ENCODE measurements at regions not wholly inside any gene's neighbourhood (a gene's known extent, or its start where the extent isn't known, plus 50 kb on each side); places are given as distances from the start of the nearest gene placed in this dataset.
"Not testable (repeated sequence)": the region's sequence is repeated elsewhere in the genome, so short reads cannot be mapped to it uniquely, and the experiment has no call there.

GRCh38 chr3:154850921-154851320 is 229.2 kb upstream of the MME start:
- peak; percentile 97 for DNase-seq (ENCODE audit: low read depth)
- no peak overlapping the region for H3K4me3 ChIP-seq (ENCODE audit: low read depth, low read length)
- TF ChIP-seq CTCF (IDR thresholded peaks at IDR 0.05; ENCODE audit: control insufficient read depth, extremely low read depth, insufficient read depth): no peak

GRCh38 chr3:154849408-154849807 is 230.7 kb upstream of the MME start:
- no peak for DNase-seq (ENCODE audit: low read depth)
- TF ChIP-seq CTCF (IDR thresholded peaks at IDR 0.05; ENCODE audit: control insufficient read depth, extremely low read depth, insufficient read depth): no peak
- H3K4me3 ChIP-seq (ENCODE audit: low read depth, low read length): no peak overlapping the region

GRCh38 chr3:154844863-154845262 is 235.3 kb upstream of the MME start:
- no peak for DNase-seq (ENCODE audit: low read depth)
- H3K4me3 ChIP-seq (ENCODE audit: low read depth, low read length): no peak overlapping the region
- TF ChIP-seq CTCF (IDR thresholded peaks at IDR 0.05; ENCODE audit: control insufficient read depth, extremely low read depth, insufficient read depth): no peak

GRCh38 chr3:154843647-154844046 is 236.5 kb upstream of the MME start:
- no peak for TF ChIP-seq CTCF (IDR thresholded peaks at IDR 0.05; ENCODE audit: control insufficient read depth, extremely low read depth, insufficient read depth)
- no peak for DNase-seq (ENCODE audit: low read depth)
- H3K4me3 ChIP-seq (ENCODE audit: low read depth, low read length): no peak overlapping the region

GRCh38 chr3:154842536-154842935 is 237.6 kb upstream of the MME start:
- DNase-seq (ENCODE audit: low read depth): no peak
- H3K4me3 ChIP-seq (ENCODE audit: low read depth, low read length): no peak overlapping the region
- no peak for TF ChIP-seq CTCF (IDR thresholded peaks at IDR 0.05; ENCODE audit: control insufficient read depth, extremely low read depth, insufficient read depth)

- DNase-seq (ENCODE audit: low read depth): no peak
- no peak for TF ChIP-seq CTCF (IDR thresholded peaks at IDR 0.05; ENCODE audit: control insufficient read depth, extremely low read depth, insufficient read depth)
- no peak overlapping the region for H3K4me3 ChIP-seq (ENCODE audit: low read depth, low read length)
Observed at GRCh38 chr3:154835639-154836038, 244.5 kb upstream of the MME start.

- H3K4me3 ChIP-seq (ENCODE audit: low read depth, low read length); DNase-seq (ENCODE audit: low read depth): not testable (repeated sequence)
Observed at GRCh38 chr3:154834831-154835230, 245.3 kb upstream of the MME start.

- no peak overlapping the region for H3K4me3 ChIP-seq (ENCODE audit: low read depth, low read length)
- no peak for DNase-seq (ENCODE audit: low read depth)
- no peak for TF ChIP-seq CTCF (IDR thresholded peaks at IDR 0.05; ENCODE audit: control insufficient read depth, extremely low read depth, insufficient read depth)
Observed at GRCh38 chr3:154829929-154830328, 250.2 kb upstream of the MME start.

Data from LNCaP clone FGC (cell line).